ENCODE measurements at regions not wholly inside any gene's neighbourhood (a gene's known extent, or its start where the extent isn't known, plus 50 kb on each side); places are given as distances from the start of the nearest gene placed in this dataset.

GRCh38 chr1:13911697-13912619 lies 212.0 kb downstream of the PRDM2 start:
- FAIRE-seq (no peak), DNase-seq (ENCODE audit: low read depth) (no peak)
- Histone ChIP-seq H3K4me3 (ENCODE audit: low read depth, low read length) (no peak overlapping the region), H3K36me3 (ENCODE audit: control insufficient read depth, insufficient read depth, low read length) (no peaks in the 10 kb centered on the region), H3K27me3 (ENCODE audit: control insufficient read depth, insufficient read depth, low read length) (no peaks in the 10 kb centered on the region)
- no peak for TF ChIP-seq CTCF (IDR thresholded peaks at IDR 0.05; ENCODE audit: insufficient read depth, low read length, severe bottlenecking)

- DNase-seq (ENCODE audit: low read depth) (no peak), FAIRE-seq (no peak)
- no peaks in the 10 kb centered on the region for H3K27me3 ChIP-seq (ENCODE audit: control insufficient read depth, insufficient read depth, low read length)
- H3K36me3 ChIP-seq (ENCODE audit: control insufficient read depth, insufficient read depth, low read length) = no peaks in the 10 kb centered on the region
- no peak for TF ChIP-seq CTCF (IDR thresholded peaks at IDR 0.05; ENCODE audit: insufficient read depth, low read length, severe bottlenecking)
- H3K4me3 ChIP-seq (ENCODE audit: low read depth, low read length) = no peak overlapping the region
Measured at GRCh38 chr1:13913396-13913795, 213.4 kb downstream of the PRDM2 start.

- TF ChIP-seq CTCF (IDR thresholded peaks at IDR 0.05; ENCODE audit: insufficient read depth, low read length, severe bottlenecking) = no peak
- no peaks in the 10 kb centered on the region for H3K36me3 ChIP-seq (ENCODE audit: control insufficient read depth, insufficient read depth, low read length)
- FAIRE-seq (no peak), DNase-seq (ENCODE audit: low read depth) (no peak)
- H3K27me3 ChIP-seq (ENCODE audit: control insufficient read depth, insufficient read depth, low read length) = no peaks in the 10 kb centered on the region
- no peak overlapping the region for H3K4me3 ChIP-seq (ENCODE audit: low read depth, low read length)
Measured at GRCh38 chr1:13916530-13916929, 216.5 kb downstream of the PRDM2 start.

- Histone ChIP-seq H3K27me3 (ENCODE audit: control insufficient read depth, insufficient read depth, low read length) (no peaks in the 10 kb centered on the region), H3K4me3 (ENCODE audit: low read depth, low read length) (no peak overlapping the region), H3K36me3 (ENCODE audit: control insufficient read depth, insufficient read depth, low read length) (no peaks in the 10 kb centered on the region)
- no peak for DNase-seq (ENCODE audit: low read depth)
- TF ChIP-seq CTCF (IDR thresholded peaks at IDR 0.05; ENCODE audit: insufficient read depth, low read length, severe bottlenecking) = no peak
- no peak for FAIRE-seq
Measured at GRCh38 chr1:13917607-13918006, 217.6 kb downstream of the PRDM2 start.

DNA sequence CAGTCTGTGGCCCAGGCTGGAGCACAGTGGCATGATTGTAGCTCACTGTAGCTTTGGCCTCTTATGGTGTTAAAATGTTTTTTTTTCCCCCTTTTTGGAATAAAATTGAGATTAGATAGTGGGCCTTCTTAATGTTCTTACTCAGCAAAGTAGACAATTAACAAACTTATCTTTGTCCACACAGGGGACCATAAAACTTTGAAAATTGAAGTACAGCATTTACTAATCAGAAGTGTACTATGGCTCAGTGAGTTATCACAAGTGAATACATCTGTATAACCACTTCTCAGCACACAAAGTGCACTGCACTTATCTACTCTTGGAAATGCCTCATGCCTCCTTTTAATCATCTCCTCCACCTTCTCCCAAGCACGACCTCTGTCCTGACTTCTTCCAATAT lies 218.9 kb downstream of the PRDM2 start:
- H3K36me3 ChIP-seq (ENCODE audit: control insufficient read depth, insufficient read depth, low read length) = no peaks in the 10 kb centered on the region
- no peak overlapping the region for H3K4me3 ChIP-seq (ENCODE audit: low read depth, low read length)
- no peaks in the 10 kb centered on the region for H3K27me3 ChIP-seq (ENCODE audit: control insufficient read depth, insufficient read depth, low read length)
- no peak for FAIRE-seq
- no peak for TF ChIP-seq CTCF (IDR thresholded peaks at IDR 0.05; ENCODE audit: insufficient read depth, low read length, severe bottlenecking)
- no peak for DNase-seq (ENCODE audit: low read depth)

All from bronchial epithelial cell (primary cell).